Liver (tissue), 3 donors: ENCODE measurements at regions not wholly inside any gene's neighbourhood (a gene's known extent, or its start where the extent isn't known, plus 50 kb on each side); places are given as distances from the start of the nearest gene placed in this dataset.

Source experiments
- ATF3 ChIP-seq: IDR thresholded peaks from 2 replicates; pipeline ENCODE4 v1.6.1; 2016; ENCODE audit warnings: antibody characterized with exemption
- CTCF ChIP-seq: fragments of 150-350 bp; IDR thresholded peaks from 2 replicates; pipeline ENCODE4 v1.5.1; 2017; ENCODE audit warnings: improper control_type of control experiment, low read depth, low read length; ENCODE audit not compliant: missing input control
- EGR1 ChIP-seq, 2 donors: IDR thresholded peaks; 2 replicates each; pipeline ENCODE4 v1.6.1; 2016 to 2018; ENCODE audit warnings: antibody characterized with exemption in 2 of 2, low read depth in 2 of 2
- FOXA1 ChIP-seq: IDR thresholded peaks from 2 replicates; pipeline ENCODE4 v1.6.1; 2016; ENCODE audit warnings: antibody characterized with exemption
- GABPA ChIP-seq, 2 donors: IDR thresholded peaks in 1 of 2; conservative IDR thresholded peaks in 1 of 2; 2 replicates each; pipeline ENCODE4 v1.6.1; 2016; ENCODE audit warnings: antibody characterized with exemption in 2 of 2, mild to moderate bottlenecking in 1 of 2, moderate library complexity in 1 of 2
- HNF4A ChIP-seq, 2 donors: conservative IDR thresholded peaks; 2 replicates each; pipeline ENCODE4 v1.6.1; 2016; ENCODE audit warnings: antibody characterized with exemption in 2 of 2, mild to moderate bottlenecking in 2 of 2
- HNF4G ChIP-seq: IDR thresholded peaks from 2 replicates; pipeline ENCODE4 v1.6.1; 2016; ENCODE audit warnings: antibody characterized with exemption
- JUND ChIP-seq, 2 donors: IDR thresholded peaks; 2 replicates each; pipeline ENCODE4 v1.6.1; 2016; ENCODE audit warnings: antibody characterized with exemption in 2 of 2
- MAX ChIP-seq: IDR thresholded peaks from 2 replicates; pipeline ENCODE4 v1.6.1; 2016; ENCODE audit warnings: antibody characterized with exemption
- RAD21 ChIP-seq, 2 donors: IDR thresholded peaks; 2 replicates each; pipeline ENCODE4 v1.6.1; 2016; ENCODE audit warnings: antibody characterized with exemption in 2 of 2, mild to moderate bottlenecking in 2 of 2
- REST ChIP-seq: IDR thresholded peaks from 2 replicates; pipeline ENCODE4 v1.6.1; 2016; ENCODE audit warnings: antibody characterized with exemption, mild to moderate bottlenecking
- TAF1 ChIP-seq: conservative IDR thresholded peaks from 2 replicates; pipeline ENCODE4 v1.6.1; 2016; ENCODE audit warnings: antibody characterized with exemption, mild to moderate bottlenecking
- YY1 ChIP-seq: IDR thresholded peaks from 2 replicates; pipeline ENCODE4 v1.6.1; 2016; ENCODE audit warnings: antibody characterized with exemption, mild to moderate bottlenecking
- ZBTB33 ChIP-seq: IDR thresholded peaks from 2 replicates; pipeline ENCODE4 v1.6.1; 2016; ENCODE audit warnings: antibody characterized with exemption
- donor health status: healthy.
- donor health status: healthy.

- TF ChIP-seq RAD21 (IDR thresholded peaks at IDR 0.05) (no peak), ATF3 (no peak), CTCF (no peak), GABPA (IDR thresholded peaks at IDR 0.05 in 1 of 2, conservative IDR thresholded peaks at IDR 0.05 in 1 of 2) (no peak), EGR1 (IDR thresholded peaks at IDR 0.05; ENCODE audit: low read depth in 2 of 2) (no peak), TAF1 (no peak), FOXA1 (no peak), MAX (no peak), REST (no peak), JUND (IDR thresholded peaks at IDR 0.05) (no peak), YY1 (no peak), ZBTB33 (no peak), HNF4G (no peak), HNF4A (conservative IDR thresholded peaks at IDR 0.05) (no peak)
Measured at GRCh38 chr2:83233781-83234180, 1225.3 kb downstream of the SUCLG1 start.
